Ovary (tissue), 7 donors: ENCODE measurements at regions not wholly inside any gene's neighbourhood (a gene's known extent, or its start where the extent isn't known, plus 50 kb on each side); places are given as distances from the start of the nearest gene placed in this dataset.

Experiments used
- DNase-seq, 5 donors: peaks; one replicate each; pipeline ENCODE4 v3.0.0-alpha.2; 2019 to 2020
- H3K27ac ChIP-seq, 2 donors: fragments of 200-600 bp; one replicate each; pipeline versions ENCODE4 v1.5.1 to v1.8.0; 2019 to 2022
- H3K27me3 ChIP-seq: fragments of 200-600 bp; one replicate; pipeline ENCODE4 v1.8.0; 2022
- H3K36me3 ChIP-seq: fragments of 200-600 bp; sonication (generic); one replicate; pipeline ENCODE4 v1.5.1; 2019
- H3K4me1 ChIP-seq: one replicate; pipeline ENCODE4 v1.8.1; 2013; ENCODE audit warnings: mild to moderate bottlenecking, moderate library complexity; ENCODE audit not compliant: insufficient read depth
- H3K4me3 ChIP-seq: fragments of 200-600 bp; sonication (generic); one replicate; pipeline ENCODE4 v1.5.1; 2017
- H3K9me3 ChIP-seq, 2 donors: fragments of 200-600 bp in 1 of 2; sonication (generic) in 1 of 2; one replicate each; pipeline versions ENCODE4 v1.5.1 to v1.8.1; 2013 to 2019; ENCODE audit warnings: mild to moderate bottlenecking in 1 of 2, moderate library complexity in 1 of 2
- CTCF ChIP-seq, 3 donors: fragments of 450-650 bp in 2 of 3; fragments of 200-600 bp in 1 of 3; IDR thresholded peaks; one replicate each; pipeline versions ENCODE4 v1.5.1 to v1.8.0; 2016 to 2022; ENCODE audit warnings: antibody characterized with exemption in 3 of 3, mild to moderate bottlenecking in 1 of 3
- EP300 ChIP-seq: sonication (generic); formaldehyde crosslinking; IDR thresholded peaks from one replicate; pipeline ENCODE4 v1.6.1; 2017; ENCODE audit warnings: antibody characterized with exemption
- POLR2A ChIP-seq: fragments of 450-650 bp; IDR thresholded peaks from one replicate; pipeline ENCODE4 v1.6.1; 2017; ENCODE audit warnings: antibody characterized with exemption, mild to moderate bottlenecking, moderate library complexity
- WGBS, 3 donors: extraction: QIAGEN DNeasy Blood & Tissue Kit in 1 of 3; methylation state at CpG; one replicate each; pipeline versions ENCODE4 v1.1.5 to v1.1.7; 2013 to 2017; 5-methylcytosine and 5-hydroxymethylcytosine counted together
- intact Hi-C, 4 donors: fragments of 100-400 bp; cut with DNase I; formaldehyde crosslinking; loops; one replicate each; pipeline versions ENCODE4 v1.11.0 to v1.15.1; 2022 to 2023
- donor health status: DM: no; HTN: no; CAD: no; lungs with moderate emphysema.
- donor health status: DM: no; HTN: no; CAD: no.
- donor health status: Bipolar disorder and iron deficiency.
- donor health status: DM: no; HTN: no; CAD: no.
- donor health status: DM: yes; HTN: yes; CAD: no.

GRCh38 chr2:7524195-7524594 is 607.0 kb downstream of the RNF144A start:
- intact Hi-C loops, result no loop called here
- no peak overlapping the region for H3K4me3 ChIP-seq
- TF ChIP-seq EP300, result no peak
- TF ChIP-seq CTCF (IDR thresholded peaks at IDR 0.05), result no peak
- no peak for TF ChIP-seq POLR2A
- no peaks in the 10 kb centered on the region for H3K9me3 ChIP-seq
- H3K4me1 ChIP-seq, result no peaks in the 10 kb centered on the region
- H3K27me3 ChIP-seq, result no peaks in the 10 kb centered on the region
- H3K36me3 ChIP-seq, result no peaks in the 10 kb centered on the region
- H3K27ac ChIP-seq, result no peak overlapping the region
- WGBS, 3 donors, result 76 to 90% (median 87%) methylated on average over 3 of the region's 3 CpGs
- DNase-seq, result no peak

- WGBS, 3 donors, result 86 to 96% (median 89%) methylated on average over 1 of the region's 1 CpG
- Histone ChIP-seq H3K36me3 (no peaks in the 10 kb centered on the region), H3K27me3 (no peaks in the 10 kb centered on the region), H3K27ac (no peak overlapping the region), H3K9me3 (no peaks in the 10 kb centered on the region), H3K4me1 (no peaks in the 10 kb centered on the region), H3K4me3 (no peak overlapping the region)
- TF ChIP-seq POLR2A (no peak), EP300 (no peak), CTCF (IDR thresholded peaks at IDR 0.05) (no peak)
- no peak for DNase-seq
- intact Hi-C loops, result no loop called here
Measured at GRCh38 chr2:7525746-7526145, 608.5 kb downstream of the RNF144A start.

- TF ChIP-seq CTCF (IDR thresholded peaks at IDR 0.05) (no peak), POLR2A (no peak), EP300 (no peak)
- 87 to 88% (median 88%) methylated on average over 3 of the region's 3 CpGs for WGBS, 3 donors
- intact Hi-C loops, result no loop called here
Measured at GRCh38 chr2:7527165-7527722, 610.0 kb downstream of the RNF144A start.

GRCh38 chr2:7530001-7530400 is 612.8 kb downstream of the RNF144A start:
- TF ChIP-seq POLR2A (no peak), EP300 (no peak), CTCF (IDR thresholded peaks at IDR 0.05) (no peak)
- DNase-seq, result no peak
- Histone ChIP-seq H3K4me1 (no peaks in the 10 kb centered on the region), H3K36me3 (no peaks in the 10 kb centered on the region), H3K4me3 (no peak overlapping the region), H3K27me3 (no peaks in the 10 kb centered on the region), H3K9me3 (no peaks in the 10 kb centered on the region), H3K27ac (no peak overlapping the region)
- intact Hi-C loops, result no loop called here

More at GRCh38 chr2:7527165-7527722, 610.0 kb downstream of the RNF144A start:
- no peak for DNase-seq
- Histone ChIP-seq H3K4me1 (no peaks in the 10 kb centered on the region), H3K27me3 (no peaks in the 10 kb centered on the region), H3K27ac (no peak overlapping the region), H3K36me3 (no peaks in the 10 kb centered on the region), H3K9me3 (no peaks in the 10 kb centered on the region), H3K4me3 (no peak overlapping the region)
